Liver (tissue), 3 donors: ENCODE measurements at regions not wholly inside any gene's neighbourhood (a gene's known extent, or its start where the extent isn't known, plus 50 kb on each side); places are given as distances from the start of the nearest gene placed in this dataset.

Source experiments
- CTCF ChIP-seq: fragments of 150-350 bp; IDR thresholded peaks from 2 replicates; pipeline ENCODE4 v1.5.1; 2017; ENCODE audit warnings: improper control_type of control experiment, low read depth, low read length; ENCODE audit not compliant: missing input control
- FOXA1 ChIP-seq: IDR thresholded peaks from 2 replicates; pipeline ENCODE4 v1.6.1; 2016; ENCODE audit warnings: antibody characterized with exemption
- MAX ChIP-seq: IDR thresholded peaks from 2 replicates; pipeline ENCODE4 v1.6.1; 2016; ENCODE audit warnings: antibody characterized with exemption
- RAD21 ChIP-seq, 2 donors: IDR thresholded peaks; 2 replicates each; pipeline ENCODE4 v1.6.1; 2016; ENCODE audit warnings: antibody characterized with exemption in 2 of 2, mild to moderate bottlenecking in 2 of 2
- TAF1 ChIP-seq: conservative IDR thresholded peaks from 2 replicates; pipeline ENCODE4 v1.6.1; 2016; ENCODE audit warnings: antibody characterized with exemption, mild to moderate bottlenecking
- ZBTB33 ChIP-seq: IDR thresholded peaks from 2 replicates; pipeline ENCODE4 v1.6.1; 2016; ENCODE audit warnings: antibody characterized with exemption
- donor health status: healthy.
- donor health status: healthy.

GRCh38 chr9:82191082-82191770 is 202.7 kb downstream of the SPATA31D1 start:
- TF ChIP-seq TAF1 (no peak), CTCF (no peak), MAX (no peak), ZBTB33 (no peak), FOXA1 (no peak), RAD21 (IDR thresholded peaks at IDR 0.05) (no peak)
